Parathyroid adenoma (tissue), 2 donors: ENCODE measurements at regions not wholly inside any gene's neighbourhood (a gene's known extent, or its start where the extent isn't known, plus 50 kb on each side); places are given as distances from the start of the nearest gene placed in this dataset.

Experiments
- H2AFZ ChIP-seq: fragments of 300-600 bp; sonication (generic); one replicate; pipeline ENCODE4 v1.7.0; 2017; ENCODE audit warnings: antibody characterized with exemption, mild to moderate bottlenecking
- H3K27ac ChIP-seq: fragments of 300-600 bp; sonication (generic); one replicate; pipeline ENCODE4 v1.7.0; 2017
- H3K27me3 ChIP-seq: fragments of 300-600 bp; sonication (generic); one replicate; pipeline ENCODE4 v1.7.0; 2017; ENCODE audit warnings: low read length; ENCODE audit not compliant: control insufficient read depth, insufficient read depth
- H3K36me3 ChIP-seq: fragments of 300-600 bp; sonication (generic); one replicate; pipeline ENCODE4 v1.7.0; 2017; ENCODE audit warnings: low read length; ENCODE audit not compliant: control insufficient read depth, insufficient read depth
- H3K4me1 ChIP-seq: fragments of 300-600 bp; sonication (generic); one replicate; pipeline ENCODE4 v1.7.0; 2017; ENCODE audit warnings: control low read depth
- H3K4me2 ChIP-seq: fragments of 300-600 bp; sonication (generic); one replicate; pipeline ENCODE4 v1.7.0; 2017; ENCODE audit warnings: low read length
- H3K4me3 ChIP-seq: fragments of 300-600 bp; sonication (generic); one replicate; pipeline ENCODE4 v1.7.0; 2017; ENCODE audit warnings: low read depth, low read length
- H3K79me2 ChIP-seq: fragments of 300-600 bp; sonication (generic); one replicate; pipeline ENCODE4 v1.7.0; 2017; ENCODE audit warnings: control low read depth
- H3K9ac ChIP-seq: fragments of 300-600 bp; sonication (generic); one replicate; pipeline ENCODE4 v1.7.0; 2017; ENCODE audit warnings: mild to moderate bottlenecking
- H3K9me3 ChIP-seq: fragments of 300-600 bp; sonication (generic); one replicate; pipeline ENCODE4 v1.7.0; 2017; ENCODE audit warnings: low read length; ENCODE audit not compliant: control insufficient read depth
- TF ChIP-seq, protein P1 (sequence below): fragments of 300-600 bp; sonication (generic); IDR thresholded peaks from one replicate; pipeline ENCODE4 v1.7.0; 2017; ENCODE audit warnings: antibody characterized with exemption, mild to moderate bottlenecking
- donor health status: primary hyperparathyroidism.

DNA sequence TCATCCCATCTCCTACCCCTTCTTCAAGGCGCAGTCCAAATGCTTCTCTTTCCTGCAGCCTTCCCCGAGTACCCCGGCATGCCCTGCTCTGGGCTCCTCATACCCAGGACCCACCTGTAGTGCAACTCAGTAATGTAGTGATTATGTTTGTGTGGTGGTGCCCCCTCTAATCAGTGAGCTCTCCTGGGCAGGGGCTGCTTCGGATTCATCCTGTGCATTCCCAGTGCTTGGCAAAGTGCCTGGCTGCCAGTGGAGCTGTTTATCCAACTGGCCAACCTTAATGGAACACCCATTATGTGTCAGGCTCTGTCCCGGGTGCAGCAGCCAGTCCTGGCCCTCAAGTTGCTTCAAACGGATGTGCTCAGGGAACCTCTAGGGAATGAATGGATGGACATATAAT lies 174.4 kb upstream of the LINGO1 start:
- H3K79me2 ChIP-seq, result no peaks in the 10 kb centered on the region
- no peaks in the 10 kb centered on the region for H3K27me3 ChIP-seq
- TF ChIP-seq, protein P1, sequence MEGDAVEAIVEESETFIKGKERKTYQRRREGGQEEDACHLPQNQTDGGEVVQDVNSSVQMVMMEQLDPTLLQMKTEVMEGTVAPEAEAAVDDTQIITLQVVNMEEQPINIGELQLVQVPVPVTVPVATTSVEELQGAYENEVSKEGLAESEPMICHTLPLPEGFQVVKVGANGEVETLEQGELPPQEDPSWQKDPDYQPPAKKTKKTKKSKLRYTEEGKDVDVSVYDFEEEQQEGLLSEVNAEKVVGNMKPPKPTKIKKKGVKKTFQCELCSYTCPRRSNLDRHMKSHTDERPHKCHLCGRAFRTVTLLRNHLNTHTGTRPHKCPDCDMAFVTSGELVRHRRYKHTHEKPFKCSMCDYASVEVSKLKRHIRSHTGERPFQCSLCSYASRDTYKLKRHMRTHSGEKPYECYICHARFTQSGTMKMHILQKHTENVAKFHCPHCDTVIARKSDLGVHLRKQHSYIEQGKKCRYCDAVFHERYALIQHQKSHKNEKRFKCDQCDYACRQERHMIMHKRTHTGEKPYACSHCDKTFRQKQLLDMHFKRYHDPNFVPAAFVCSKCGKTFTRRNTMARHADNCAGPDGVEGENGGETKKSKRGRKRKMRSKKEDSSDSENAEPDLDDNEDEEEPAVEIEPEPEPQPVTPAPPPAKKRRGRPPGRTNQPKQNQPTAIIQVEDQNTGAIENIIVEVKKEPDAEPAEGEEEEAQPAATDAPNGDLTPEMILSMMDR, result no peak
- H3K9ac ChIP-seq, result no peak overlapping the region
- no peaks in the 10 kb centered on the region for H3K4me1 ChIP-seq
- no peak overlapping the region for H3K4me3 ChIP-seq
- H3K4me2 ChIP-seq, result no peak overlapping the region
- no peaks in the 10 kb centered on the region for H3K36me3 ChIP-seq
- H2AFZ ChIP-seq, result no peak overlapping the region
- no peak overlapping the region for H3K27ac ChIP-seq
- H3K9me3 ChIP-seq, result no peaks in the 10 kb centered on the region

DNA sequence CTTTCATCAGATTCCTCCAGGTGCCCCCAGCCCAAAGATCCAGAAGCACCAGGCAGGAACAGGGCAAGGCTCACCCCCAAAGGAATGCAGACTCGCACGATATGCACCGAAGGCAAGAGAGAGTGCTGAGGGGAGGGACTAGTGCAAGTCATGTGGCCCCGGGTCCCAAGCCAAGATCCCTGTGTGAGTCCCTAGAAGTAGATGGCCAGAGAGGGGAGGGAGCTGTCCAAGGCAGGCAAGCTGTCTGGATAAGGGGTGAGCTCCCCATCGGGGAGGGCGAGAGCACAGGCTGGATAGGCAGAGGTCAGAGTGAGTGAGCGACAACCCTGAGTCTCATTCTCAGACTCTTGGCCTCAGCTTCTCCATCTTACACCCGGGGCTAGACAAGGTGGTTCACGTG lies 171.5 kb upstream of the LINGO1 start:
- Histone ChIP-seq H3K4me2 (no peak overlapping the region), H3K9me3 (no peaks in the 10 kb centered on the region), H3K27ac (no peak overlapping the region), H3K4me3 (no peak overlapping the region), H3K9ac (no peak overlapping the region), H3K36me3 (no peaks in the 10 kb centered on the region), H3K79me2 (no peaks in the 10 kb centered on the region), H3K27me3 (no peaks in the 10 kb centered on the region), H3K4me1 (no peaks in the 10 kb centered on the region), H2AFZ (no peak overlapping the region)
- TF ChIP-seq, protein P1, result no peak

DNA sequence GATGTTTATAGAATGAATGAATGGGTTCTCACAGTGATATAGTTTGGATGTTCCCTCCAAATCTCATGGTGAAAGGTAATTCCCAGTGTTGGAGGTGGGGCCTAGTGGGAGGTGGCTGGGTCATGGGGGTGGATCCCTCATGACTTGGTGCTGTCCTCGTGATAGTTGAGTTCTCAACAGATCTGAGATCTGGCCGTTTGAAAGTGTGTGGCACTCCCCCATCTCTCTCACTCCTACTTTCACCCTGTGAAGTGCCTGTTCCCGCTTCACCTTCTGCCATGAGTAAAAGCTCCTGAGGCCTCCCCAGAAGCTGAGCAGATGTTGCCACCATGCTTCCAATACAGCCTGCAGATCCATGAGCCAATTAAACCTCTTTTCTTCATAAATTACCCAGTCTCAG lies 170.8 kb upstream of the LINGO1 start:
- no peaks in the 10 kb centered on the region for H3K36me3 ChIP-seq
- no peak overlapping the region for H2AFZ ChIP-seq
- no peak overlapping the region for H3K4me3 ChIP-seq
- no peak overlapping the region for H3K4me2 ChIP-seq
- TF ChIP-seq, protein P1, result no peak
- no peak overlapping the region for H3K27ac ChIP-seq
- H3K27me3 ChIP-seq, result no peaks in the 10 kb centered on the region
- no peaks in the 10 kb centered on the region for H3K4me1 ChIP-seq
- H3K79me2 ChIP-seq, result no peaks in the 10 kb centered on the region
- H3K9me3 ChIP-seq, result no peaks in the 10 kb centered on the region
- no peak overlapping the region for H3K9ac ChIP-seq

DNA sequence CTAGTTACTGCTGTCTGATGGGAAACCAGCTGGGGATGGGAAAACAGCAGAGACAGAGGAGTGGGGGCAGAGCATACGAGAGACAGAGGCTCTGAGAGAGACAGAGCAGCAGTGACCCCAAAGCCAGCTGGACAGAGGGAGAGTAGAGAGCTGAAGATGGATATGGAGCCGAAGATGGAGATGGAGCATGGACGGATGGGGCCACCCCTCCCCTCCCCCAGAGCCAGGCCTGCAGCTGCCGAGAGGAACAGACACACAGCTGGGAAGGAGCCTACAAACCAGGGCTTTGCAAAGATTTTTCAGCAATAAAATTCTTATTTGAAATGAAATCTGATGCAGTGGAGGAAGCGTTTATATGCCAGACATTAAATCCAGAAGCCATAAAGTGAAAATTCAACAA lies 167.6 kb upstream of the LINGO1 start:
- Histone ChIP-seq H3K27me3 (no peaks in the 10 kb centered on the region), H2AFZ (no peak overlapping the region), H3K27ac (no peak overlapping the region), H3K36me3 (no peaks in the 10 kb centered on the region), H3K79me2 (no peaks in the 10 kb centered on the region), H3K9ac (no peak overlapping the region), H3K4me3 (no peak overlapping the region), H3K4me1 (no peaks in the 10 kb centered on the region), H3K4me2 (no peak overlapping the region), H3K9me3 (no peaks in the 10 kb centered on the region)
- TF ChIP-seq, protein P1, result no peak

DNA sequence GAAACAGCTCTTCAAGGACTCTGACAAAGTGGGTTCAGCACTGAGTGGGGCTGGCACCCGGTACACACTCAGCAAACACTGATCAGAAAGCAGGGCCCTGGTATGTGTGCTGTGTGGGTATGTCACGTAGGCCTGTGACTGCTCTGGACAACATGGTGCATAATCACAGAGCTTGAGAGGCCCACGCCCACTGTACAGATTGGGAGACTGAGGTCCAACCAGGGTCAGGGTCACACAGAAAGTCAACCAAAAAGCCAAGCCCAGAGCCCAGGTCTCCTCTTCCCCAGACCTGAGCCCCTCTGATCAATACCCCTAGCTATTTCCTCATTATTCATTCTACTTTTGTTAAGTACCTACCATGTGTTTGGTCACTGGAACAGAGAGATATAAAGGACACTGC lies 166.1 kb upstream of the LINGO1 start:
- H3K36me3 ChIP-seq, result no peaks in the 10 kb centered on the region
- no peak overlapping the region for H3K4me3 ChIP-seq
- no peak overlapping the region for H3K9ac ChIP-seq
- H2AFZ ChIP-seq, result no peak overlapping the region
- no peak overlapping the region for H3K4me2 ChIP-seq
- no peaks in the 10 kb centered on the region for H3K4me1 ChIP-seq
- H3K9me3 ChIP-seq, result no peaks in the 10 kb centered on the region
- no peaks in the 10 kb centered on the region for H3K27me3 ChIP-seq
- TF ChIP-seq, protein P1, result no peak
- H3K79me2 ChIP-seq, result no peaks in the 10 kb centered on the region
- no peak overlapping the region for H3K27ac ChIP-seq
